HG02623 (cell line): ENCODE measurements at regions not wholly inside any gene's neighbourhood (a gene's known extent, or its start where the extent isn't known, plus 50 kb on each side); places are given as distances from the start of the nearest gene placed in this dataset.

ENCODE experiments used
- ATAC-seq: cut with Tn5 transposase; IDR thresholded peaks from one replicate; pipeline ENCODE4 v1.9.1; 2021; ENCODE audit warnings: moderate library complexity; ENCODE audit not compliant: unreplicated experiment

DNA sequence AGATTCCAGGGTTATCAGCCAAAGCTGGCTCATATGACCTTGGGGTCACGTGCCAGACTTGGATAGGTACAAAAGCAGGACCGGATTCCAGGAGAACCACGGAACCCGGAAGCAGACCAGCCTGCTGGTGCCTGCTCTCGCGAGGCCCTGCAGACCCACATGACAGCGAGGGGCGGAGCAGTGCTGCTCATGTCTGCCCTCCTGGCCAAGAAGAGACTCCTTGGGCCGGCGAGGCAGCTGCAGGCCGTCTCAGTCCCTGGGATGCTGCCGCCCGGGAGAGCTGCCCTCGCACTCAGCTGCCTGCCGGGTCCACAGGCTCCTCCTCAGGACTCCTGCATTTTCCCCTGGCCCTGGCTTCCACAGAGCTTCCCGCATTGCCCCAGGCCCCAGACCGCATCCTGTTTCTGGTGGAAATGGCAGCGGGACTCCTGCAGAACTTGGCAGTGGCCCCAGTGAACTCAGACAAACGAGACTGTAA, 739.5 kb downstream of the SOCS6 start:
- ATAC-seq = no peak

GRCh38 chr18:71027531-71027930, 738.7 kb downstream of the SOCS6 start:
- ATAC-seq = no peak

DNA sequence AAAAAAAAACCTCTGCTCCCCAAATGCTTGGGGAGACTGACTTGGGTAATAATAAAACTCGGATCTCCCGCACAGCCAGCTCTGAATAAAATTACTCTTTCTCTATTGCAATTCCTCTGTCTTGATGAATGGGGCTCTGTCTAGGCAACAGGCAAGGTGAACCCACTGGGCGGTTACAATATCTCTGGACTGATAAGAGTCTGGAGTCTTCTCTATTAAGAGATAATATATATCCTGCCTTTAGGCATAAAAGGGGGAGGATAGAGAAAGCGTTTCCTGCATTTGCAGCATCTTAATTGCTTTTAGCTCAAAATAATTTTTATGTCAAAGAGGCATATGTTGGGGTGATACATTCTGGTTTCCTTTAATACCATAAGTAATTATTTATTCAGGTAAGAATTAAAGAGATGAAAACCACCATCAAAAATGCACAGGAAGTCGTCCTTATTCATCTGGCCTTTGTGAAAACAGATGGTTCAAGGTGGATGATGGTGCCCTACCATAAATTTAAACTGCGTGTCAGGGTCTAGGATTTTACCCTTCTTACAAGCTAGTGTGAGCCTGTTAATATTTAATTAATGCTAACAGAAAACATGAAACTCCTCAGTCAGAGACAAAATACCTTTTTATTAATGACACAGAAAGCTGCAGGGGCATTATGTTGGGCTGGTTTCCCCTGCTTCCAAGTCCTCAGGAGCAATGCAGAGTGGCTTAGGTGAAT, 736.8 kb downstream of the SOCS6 start:
- ATAC-seq = no peak

GRCh38 chr18:71022389-71022788, 733.5 kb downstream of the SOCS6 start:
- ATAC-seq = no peak

DNA sequence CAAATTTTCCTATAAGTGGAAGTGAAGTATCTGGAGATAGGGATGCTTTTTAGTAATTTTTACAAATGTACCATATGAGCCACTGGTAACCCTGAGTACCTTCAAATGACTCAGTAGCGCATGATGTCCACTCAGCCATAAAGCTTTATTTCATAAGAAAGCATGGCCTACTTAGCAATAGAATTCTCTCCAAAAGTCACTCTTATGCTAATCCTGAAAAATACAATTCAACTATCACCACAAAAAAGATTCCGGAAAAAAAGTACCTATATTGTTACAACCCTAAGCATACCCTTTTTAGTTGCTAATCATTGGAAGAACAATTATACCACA, 732.2 kb downstream of the SOCS6 start:
- ATAC-seq = no peak

GRCh38 chr18:71020342-71021029, 731.6 kb downstream of the SOCS6 start:
- no peak for ATAC-seq

DNA sequence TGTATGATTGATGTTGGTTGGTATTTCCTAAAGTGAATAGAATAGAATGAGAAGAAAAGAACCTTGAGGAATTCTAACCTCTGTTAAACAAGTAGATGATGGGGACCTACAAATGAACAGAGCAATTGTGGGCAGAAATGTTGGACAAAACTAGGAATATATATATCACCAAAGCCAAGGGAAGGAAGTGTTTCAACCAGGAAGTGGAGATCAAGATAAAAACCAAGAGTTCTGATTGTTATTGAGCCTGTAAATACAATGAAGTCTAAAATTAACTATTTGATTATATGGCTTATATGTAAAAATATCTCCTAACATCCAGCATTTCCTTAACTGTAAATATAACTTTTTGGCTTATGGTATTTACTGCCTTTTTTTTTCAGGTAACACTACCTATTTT, 730.0 kb downstream of the SOCS6 start:
- ATAC-seq = no peak

- ATAC-seq = no peak
Observed at GRCh38 chr18:71012789-71013188, 723.9 kb downstream of the SOCS6 start.

DNA sequence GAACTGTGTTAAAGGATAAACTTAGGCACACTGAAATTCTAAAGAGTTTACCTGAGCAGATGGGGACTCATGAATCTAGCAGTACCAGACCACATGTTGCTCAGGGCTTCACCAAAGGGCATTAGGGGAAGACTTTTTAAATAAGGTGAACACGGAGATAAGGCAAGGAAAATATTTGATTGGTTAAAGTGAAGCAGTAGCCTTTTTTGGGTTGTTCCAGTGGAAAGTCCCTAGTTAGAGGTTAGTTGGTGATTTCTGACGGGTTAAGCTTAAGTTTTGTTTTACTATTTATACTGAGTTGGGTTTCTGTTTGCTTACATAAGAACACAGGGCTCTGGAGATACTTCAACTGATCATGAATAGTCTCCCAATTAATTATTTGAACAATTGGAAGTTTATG, 722.5 kb downstream of the SOCS6 start:
- ATAC-seq = peak; percentile 55

- no peak for ATAC-seq
Observed at GRCh38 chr18:71008257-71008656, 719.4 kb downstream of the SOCS6 start.

GRCh38 chr18:71001597-71001996, 712.8 kb downstream of the SOCS6 start:
- ATAC-seq = no peak

GRCh38 chr18:70998490-70998889, 709.6 kb downstream of the SOCS6 start:
- ATAC-seq = no peak

- ATAC-seq = no peak
Observed at GRCh38 chr18:70994116-70994515, 705.3 kb downstream of the SOCS6 start.

- ATAC-seq = no peak
Observed at GRCh38 chr18:70991577-70991976, 702.7 kb downstream of the SOCS6 start.

DNA sequence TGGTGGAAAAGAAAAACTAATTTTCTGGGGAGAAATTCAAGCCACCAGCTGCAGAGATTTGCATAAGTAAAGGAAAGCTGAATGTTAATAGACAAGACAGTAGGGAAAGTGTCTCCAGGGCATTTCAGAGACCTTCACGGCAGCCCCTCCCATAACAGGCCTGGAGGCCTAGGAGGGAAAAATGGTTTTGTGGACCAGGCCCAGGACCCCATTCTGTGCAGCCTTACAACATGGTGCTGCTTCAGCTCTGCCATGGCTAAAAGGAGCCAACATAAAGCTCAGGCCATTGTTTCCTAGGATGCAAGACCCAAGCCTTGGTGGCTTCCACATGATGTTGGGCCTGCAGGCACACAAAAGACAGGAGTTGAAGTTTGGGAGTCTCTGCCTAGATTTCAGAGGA, 697.1 kb downstream of the SOCS6 start:
- ATAC-seq = no peak

DNA sequence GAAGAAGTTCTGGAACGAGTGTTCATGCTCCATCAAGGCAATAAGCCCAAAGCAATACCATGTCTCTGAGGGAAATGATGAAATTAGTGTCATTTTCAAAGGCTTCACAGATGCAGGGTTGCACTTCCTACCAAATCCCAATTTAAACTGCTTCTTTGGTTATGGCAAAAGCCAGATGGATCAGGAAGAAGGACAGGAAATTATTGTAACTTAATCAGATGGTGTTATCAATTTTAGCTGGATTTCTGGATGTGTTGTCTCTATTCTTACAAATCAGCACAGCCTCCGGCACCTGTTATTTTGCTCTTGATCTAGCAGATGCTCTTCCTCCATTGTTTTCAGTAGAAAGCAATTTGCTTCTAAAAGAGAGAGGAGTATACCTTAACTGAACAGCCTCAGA, 693.4 kb downstream of the SOCS6 start:
- no peak for ATAC-seq

DNA sequence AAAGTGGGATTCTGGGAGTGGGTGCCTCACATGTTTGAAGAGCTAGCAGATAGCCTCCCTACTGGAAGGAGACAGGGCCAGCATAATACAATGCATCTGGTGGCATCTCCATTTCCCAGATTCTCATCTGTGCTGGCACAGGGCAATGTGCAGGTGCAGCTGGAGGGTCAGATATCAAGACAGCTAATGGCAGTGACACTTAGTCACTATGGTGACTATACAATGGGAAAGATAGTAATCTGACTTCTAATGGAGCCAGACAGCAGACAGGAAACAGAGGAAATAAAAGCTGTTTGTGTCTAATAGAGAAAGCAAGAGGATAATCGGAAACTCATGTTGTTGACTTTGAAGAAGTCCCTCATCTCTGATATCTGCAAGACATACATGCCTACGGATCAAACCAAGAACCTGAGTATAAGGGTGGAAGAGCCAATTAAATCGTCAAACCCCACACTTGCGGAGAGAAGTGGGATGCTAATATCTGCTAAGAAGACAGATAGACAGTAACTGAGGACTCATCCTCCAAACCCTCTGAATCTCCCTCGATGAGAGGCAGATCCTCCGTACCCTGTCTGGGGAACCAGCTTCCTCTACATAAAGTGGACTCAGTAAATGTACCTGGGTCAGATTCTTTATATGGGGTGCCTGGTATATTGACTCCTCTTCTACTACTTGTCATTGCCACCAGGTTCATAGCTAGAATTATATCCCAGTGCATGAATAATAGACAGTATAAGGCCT, 692.7 kb downstream of the SOCS6 start:
- no peak for ATAC-seq

GRCh38 chr18:70973626-70974025, 684.8 kb downstream of the SOCS6 start:
- ATAC-seq = no peak

DNA sequence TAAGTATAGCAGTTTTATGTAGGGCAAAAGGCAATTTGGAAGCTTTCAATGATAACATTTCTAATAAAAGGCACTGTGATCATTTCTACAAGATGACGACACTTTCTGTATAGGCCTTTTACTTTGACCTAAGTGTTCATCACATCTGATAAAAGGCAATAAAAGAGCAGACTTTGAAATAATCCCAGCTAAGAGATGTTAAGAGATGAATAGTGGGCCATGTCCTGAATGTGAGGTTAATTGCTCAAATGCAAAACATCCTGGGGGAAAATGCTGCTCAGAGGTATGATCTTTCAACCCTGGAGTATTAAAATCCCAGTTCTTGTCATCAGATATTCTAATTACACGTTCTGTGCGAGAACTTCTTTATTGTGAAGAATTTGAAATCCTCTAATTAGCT, 677.6 kb downstream of the SOCS6 start:
- no peak for ATAC-seq

GRCh38 chr18:70961939-70962338, 673.1 kb downstream of the SOCS6 start:
- no peak for ATAC-seq

- no peak for ATAC-seq
Observed at GRCh38 chr18:70956554-70956953, 667.7 kb downstream of the SOCS6 start.

GRCh38 chr18:70936160-70936559, 647.3 kb downstream of the SOCS6 start:
- ATAC-seq = no peak
